Right cardiac atrium (tissue), 5 donors: ENCODE measurements at regions not wholly inside any gene's neighbourhood (a gene's known extent, or its start where the extent isn't known, plus 50 kb on each side); places are given as distances from the start of the nearest gene placed in this dataset.

Experiments
- ATAC-seq, 2 donors: fragments of 200-7000 bp; cut with Tn5 transposase; one replicate each; pipeline versions ENCODE4 v1.8.0 to v1.9.1; 2020; ENCODE audit warnings: moderate library complexity in 2 of 2, mild to moderate bottlenecking in 1 of 2
- DNase-seq, 3 donors: peaks; one replicate each; pipeline ENCODE4 v3.0.0-alpha.2; 2020
- H3K27ac ChIP-seq: one replicate; pipeline ENCODE4 v1.5.1; 2013; ENCODE audit warnings: mild to moderate bottlenecking, low read length, control low read depth, moderate library complexity
- H3K27me3 ChIP-seq: one replicate; pipeline ENCODE4 v1.6.1; 2013; ENCODE audit not compliant: control insufficient read depth, insufficient read depth
- H3K4me1 ChIP-seq: one replicate; pipeline ENCODE4 v1.6.1; 2013; ENCODE audit warnings: low read length; ENCODE audit not compliant: control insufficient read depth, insufficient read depth
- H3K4me3 ChIP-seq: one replicate; pipeline ENCODE4 v1.5.1; 2013; ENCODE audit warnings: low read length, control low read depth
- H3K9me3 ChIP-seq: one replicate; pipeline ENCODE4 v1.6.1; 2013; ENCODE audit warnings: low read length; ENCODE audit not compliant: control insufficient read depth
- whole genome bisulfite sequencing: extraction: QIAGEN DNeasy Blood & Tissue Kit; methylation state at CpG from one replicate; pipeline ENCODE4 v1.1.7; 2013; 5-methylcytosine and 5-hydroxymethylcytosine counted together
- intact Hi-C, 4 donors: fragments of 100-400 bp; cut with DNase I; formaldehyde crosslinking; loops; one replicate each; pipeline versions ENCODE4 v1.11.0 to v1.14.0; 2022 to 2023
- donor health status: healthy with polysubstance abuse.
- donor health status: DM: no; HTN: yes; CAD: no.
- donor health status: DM: no; HTN: no; CAD: no.
- donor health status: DM: no; HTN: yes; CAD: no; lungs with severe emphysema.
- donor health status: DM: yes; HTN: yes; CAD: no.

DNA sequence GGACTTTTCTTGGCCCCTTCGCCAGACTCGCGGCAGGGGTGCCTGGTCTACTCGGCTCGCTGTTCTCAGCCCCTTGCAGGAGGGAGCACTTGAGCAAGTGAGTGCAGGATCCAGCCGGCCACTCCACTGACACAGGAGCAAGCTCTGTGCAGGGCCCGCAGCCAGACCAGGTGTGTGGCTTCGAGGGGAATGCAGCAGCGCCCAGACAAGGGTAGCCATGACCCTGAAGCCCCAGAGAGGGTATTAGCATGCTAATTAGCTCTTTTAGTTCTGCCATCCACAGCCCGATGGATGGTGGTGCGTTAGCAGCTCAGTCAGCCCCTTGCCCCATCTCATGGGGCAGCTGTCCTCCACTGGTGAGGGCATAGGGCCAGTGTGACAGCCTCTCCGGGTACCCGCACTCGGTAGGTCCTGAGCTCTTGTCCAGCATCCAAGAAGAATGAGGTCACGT is 103.2 kb upstream of the HS6ST1 start:
- no peak overlapping the region for H3K27ac ChIP-seq
- peaks cover 1% of the 10 kb centered on the region for H3K4me1 ChIP-seq
- peak in 1 of 3 donors; percentile 24 for DNase-seq
- H3K9me3 ChIP-seq = no peaks in the 10 kb centered on the region
- no peaks in the 10 kb centered on the region for H3K27me3 ChIP-seq
- intact Hi-C loops = no loop called here
- ATAC-seq = no peak
- H3K4me3 ChIP-seq = no peak overlapping the region
- WGBS = 94% methylated on average over 15 of the region's 15 CpGs

GRCh38 chr2:128422571-128422970 is 103.9 kb upstream of the HS6ST1 start:
- no peaks in the 10 kb centered on the region for H3K27me3 ChIP-seq
- intact Hi-C loops = no loop called here
- H3K4me1 ChIP-seq = peaks cover 1% of the 10 kb centered on the region
- no peaks in the 10 kb centered on the region for H3K9me3 ChIP-seq
- H3K27ac ChIP-seq = no peak overlapping the region
- ATAC-seq = no peak
- H3K4me3 ChIP-seq = no peak overlapping the region
- no peak for DNase-seq
- 76% methylated on average over 5 of the region's 5 CpGs for WGBS

- no peak overlapping the region for H3K4me3 ChIP-seq
Observed at GRCh38 chr2:128423788-128424165, 105.1 kb upstream of the HS6ST1 start.

DNA sequence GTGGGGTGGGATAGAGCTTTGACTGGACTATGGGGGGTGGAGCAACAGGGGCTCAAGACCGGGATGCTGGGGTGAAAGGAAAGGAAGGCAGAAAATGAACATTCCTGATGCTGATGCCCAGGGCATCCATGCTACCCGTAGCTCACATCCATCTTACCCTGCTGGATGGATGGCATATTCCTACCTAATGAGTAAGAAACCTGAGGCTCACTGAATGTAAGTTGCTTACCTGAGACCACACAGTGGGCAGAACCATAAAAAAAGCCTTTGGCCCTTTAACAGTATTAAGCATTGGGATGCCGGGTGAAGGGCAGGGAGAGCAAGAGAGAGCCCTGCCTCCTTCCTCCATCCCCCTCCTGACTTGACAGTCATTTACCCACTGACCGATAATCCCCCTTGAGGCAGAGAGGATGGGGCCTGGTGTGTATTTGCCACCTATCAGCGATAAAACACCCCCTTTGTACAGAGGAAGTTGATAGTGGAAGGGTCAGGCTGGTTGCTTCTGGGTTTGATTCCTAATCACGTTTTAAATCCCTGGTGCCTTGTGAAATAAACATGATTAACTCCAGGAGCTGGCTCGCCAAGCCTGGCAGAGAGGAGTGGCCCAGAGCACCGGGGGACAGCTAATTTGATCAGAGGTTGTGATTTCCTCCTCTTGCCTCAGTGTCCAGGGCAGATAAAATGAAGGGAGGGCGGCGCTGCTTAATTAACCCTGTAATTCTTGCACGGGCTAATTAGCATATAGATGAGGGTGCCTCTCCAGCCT is 105.9 kb upstream of the HS6ST1 start:
- Histone ChIP-seq H3K4me1 (peaks cover 1% of the 10 kb centered on the region), H3K9me3 (no peaks in the 10 kb centered on the region), H3K27me3 (no peaks in the 10 kb centered on the region), H3K4me3 (no peak overlapping the region), H3K27ac (no peak overlapping the region)
- DNase-seq = peak in 2 of 3 donors; percentile 1 to 24
- ATAC-seq = no peak
- 57% methylated on average over 11 of the region's 11 CpGs for WGBS
- intact Hi-C loops = no loop called here

More at GRCh38 chr2:128423788-128424165, 105.1 kb upstream of the HS6ST1 start:
- Histone ChIP-seq H3K27ac (no peak overlapping the region), H3K4me1 (peaks cover 1% of the 10 kb centered on the region), H3K9me3 (no peaks in the 10 kb centered on the region), H3K27me3 (no peaks in the 10 kb centered on the region)
- peak in 1 of 3 donors; percentile 15 for DNase-seq
- intact Hi-C loops = no loop called here
- no peak for ATAC-seq

DNA sequence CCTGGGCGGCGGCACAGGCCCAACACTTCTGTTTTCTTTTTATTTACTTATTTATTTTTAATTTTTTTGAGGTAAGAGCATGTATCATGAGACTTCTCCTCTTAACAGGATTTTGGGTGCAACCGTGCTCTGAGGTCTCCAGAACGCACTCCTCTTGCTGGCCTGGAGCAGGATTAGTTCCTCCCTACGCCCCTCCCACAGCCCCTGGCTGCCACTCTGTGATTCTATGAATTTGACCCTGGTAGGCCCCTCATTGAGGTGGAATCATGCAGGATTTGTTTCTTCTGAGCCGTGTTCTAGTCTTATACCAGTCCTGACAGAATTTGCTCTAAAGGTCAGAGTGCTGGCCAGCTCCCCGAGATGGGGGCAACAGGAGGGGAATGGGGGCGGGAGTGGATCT is 106.5 kb upstream of the HS6ST1 start:
- Histone ChIP-seq H3K4me1 (peaks cover 1% of the 10 kb centered on the region), H3K9me3 (no peaks in the 10 kb centered on the region), H3K27me3 (no peaks in the 10 kb centered on the region), H3K4me3 (no peak overlapping the region), H3K27ac (no peak overlapping the region)
- DNase-seq (peak in 1 of 3 donors; percentile 7), ATAC-seq (no peak)
- 89% methylated on average over 8 of the region's 8 CpGs for WGBS
- intact Hi-C loops = no loop called here

GRCh38 chr2:128425731-128426620 is 107.3 kb upstream of the HS6ST1 start:
- WGBS = 86% methylated on average over 15 of the region's 15 CpGs
- intact Hi-C loops = no loop called here
- Histone ChIP-seq H3K27ac (no peak overlapping the region), H3K9me3 (no peaks in the 10 kb centered on the region), H3K27me3 (no peaks in the 10 kb centered on the region), H3K4me1 (peaks cover 1% of the 10 kb centered on the region), H3K4me3 (no peak overlapping the region)
- peak in 1 of 2 donors; percentile 41 for ATAC-seq
- peak in 2 of 3 donors; percentile 31 to 36 for DNase-seq

DNA sequence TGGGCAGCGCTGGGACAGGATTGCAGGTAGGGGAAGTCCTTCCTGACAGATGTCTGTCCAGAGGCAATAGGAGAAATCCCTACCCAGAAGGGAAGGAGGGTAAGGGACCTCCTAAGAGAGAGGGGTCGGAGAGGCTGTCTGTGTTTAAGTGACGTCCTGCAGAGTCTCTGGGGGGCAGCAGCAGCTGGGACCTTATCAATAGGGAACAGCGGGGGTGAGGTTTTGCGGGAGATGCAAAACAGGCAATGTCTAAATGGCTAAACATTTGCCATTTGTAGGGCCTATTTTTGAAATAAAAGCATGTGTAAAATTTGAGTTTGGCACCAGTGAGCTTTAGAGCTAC is 108.7 kb upstream of the HS6ST1 start:
- H3K4me3 ChIP-seq = no peak overlapping the region
- DNase-seq (peak in 1 of 3 donors; percentile 6), ATAC-seq (no peak)
- no peak overlapping the region for H3K27ac ChIP-seq
- 64% methylated on average over 5 of the region's 5 CpGs for WGBS
- H3K4me1 ChIP-seq = peaks cover 1% of the 10 kb centered on the region
- intact Hi-C loops = no loop called here
- no peaks in the 10 kb centered on the region for H3K9me3 ChIP-seq
- H3K27me3 ChIP-seq = no peaks in the 10 kb centered on the region

DNA sequence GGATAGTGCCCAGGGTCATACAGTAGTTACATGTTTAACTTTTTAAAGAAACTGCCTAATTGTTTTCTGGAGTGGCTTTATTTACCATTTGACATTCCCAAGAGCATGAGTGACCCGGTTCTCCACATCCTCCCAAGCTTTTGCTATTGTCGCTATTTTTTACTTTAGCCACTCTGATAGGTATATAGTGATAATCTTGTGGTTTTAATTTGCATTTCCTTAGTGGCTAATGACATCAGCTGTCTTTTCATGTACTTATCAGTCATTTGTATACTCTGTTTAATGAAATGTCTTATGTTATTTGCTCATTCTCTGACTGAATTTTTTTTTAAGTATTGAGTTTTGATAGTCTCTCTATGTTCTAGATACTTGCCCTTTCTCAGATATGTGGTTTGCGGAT is 109.7 kb upstream of the HS6ST1 start:
- Histone ChIP-seq H3K4me1 (peaks cover 1% of the 10 kb centered on the region), H3K27ac (no peak overlapping the region), H3K27me3 (no peaks in the 10 kb centered on the region), H3K4me3 (no peak overlapping the region), H3K9me3 (no peaks in the 10 kb centered on the region)
- intact Hi-C loops = no loop called here
- ATAC-seq (no peak), DNase-seq (no peak)
- WGBS = 79% methylated on average over 3 of the region's 3 CpGs

DNA sequence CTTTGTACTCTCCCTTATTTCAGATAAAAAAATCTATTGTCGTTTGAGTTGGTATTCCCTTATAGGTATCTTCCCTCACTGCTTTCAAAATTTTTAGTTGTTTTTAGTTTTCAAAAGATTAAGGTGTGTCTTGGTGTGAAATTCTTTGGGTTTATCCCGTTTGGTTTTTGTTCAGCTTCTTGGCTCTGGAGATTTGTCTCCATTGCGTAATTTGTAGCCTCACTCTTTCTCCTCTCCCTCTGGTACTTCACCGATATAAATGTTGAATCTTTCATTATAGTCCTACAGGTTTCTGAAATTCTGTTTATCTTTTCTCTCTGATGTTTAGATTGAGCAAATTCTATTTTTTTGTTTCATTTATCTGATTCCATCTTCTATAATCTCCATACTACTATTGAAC is 113.8 kb upstream of the HS6ST1 start:
- ATAC-seq = no peak
- 78% methylated on average over 4 of the region's 4 CpGs for WGBS
- intact Hi-C loops = no loop called here
- no peak for DNase-seq
- Histone ChIP-seq H3K4me1 (no peaks in the 10 kb centered on the region), H3K27ac (no peak overlapping the region), H3K27me3 (no peaks in the 10 kb centered on the region), H3K9me3 (no peaks in the 10 kb centered on the region), H3K4me3 (no peak overlapping the region)

DNA sequence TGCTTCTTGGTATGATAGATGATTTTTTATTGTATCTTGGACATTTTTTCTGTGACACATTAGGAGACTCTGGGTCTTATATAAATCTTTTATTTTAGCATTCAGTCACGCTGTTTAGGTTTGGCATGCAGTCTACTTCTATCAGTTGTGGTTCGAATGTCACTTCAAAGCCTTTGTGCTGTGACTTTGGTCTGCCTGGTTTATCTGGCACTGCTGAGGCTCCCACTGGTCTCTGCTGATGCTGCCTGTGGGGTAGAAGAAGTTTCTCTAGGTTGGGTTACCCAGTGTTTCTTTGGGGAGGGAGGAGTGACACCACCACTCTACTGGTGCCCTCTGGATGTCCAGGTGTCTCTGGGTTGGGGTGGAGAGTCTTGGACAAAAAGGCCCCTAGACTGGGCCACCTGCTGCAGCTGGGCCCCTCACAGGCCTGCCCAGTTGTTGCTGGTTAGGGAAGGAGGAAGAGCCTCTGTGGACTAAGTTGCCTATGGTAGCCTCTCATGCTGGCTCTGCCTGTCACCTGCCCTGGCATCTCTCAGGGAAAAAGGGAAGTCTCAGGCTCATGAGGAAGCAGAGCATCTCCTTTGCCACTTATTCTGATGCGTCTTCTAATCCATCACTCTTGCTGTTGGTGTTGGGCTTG is 115.4 kb upstream of the HS6ST1 start:
- Histone ChIP-seq H3K9me3 (no peaks in the 10 kb centered on the region), H3K27ac (no peak overlapping the region), H3K4me3 (no peak overlapping the region), H3K27me3 (no peaks in the 10 kb centered on the region), H3K4me1 (no peaks in the 10 kb centered on the region)
- ATAC-seq (no peak), DNase-seq (peak in 1 of 3 donors; percentile 12)
- intact Hi-C loops = no loop called here
- WGBS = 76% methylated on average over 3 of the region's 3 CpGs
